DND-41 (cell line): ENCODE measurements at regions not wholly inside any gene's neighbourhood (a gene's known extent, or its start where the extent isn't known, plus 50 kb on each side); places are given as distances from the start of the nearest gene placed in this dataset.

Source experiments
- ATAC-seq: fragments of 200-7000 bp; cut with Tn5 transposase; 3 replicates; pipeline ENCODE4 v1.9.1; 2021; ENCODE audit warnings: low read depth; ENCODE audit not compliant: insufficient read depth
- DNase-seq: peaks from one replicate; pipeline ENCODE4 v3.0.0-alpha.2; 2020
- H2AFZ ChIP-seq: 2 replicates; pipeline ENCODE4 v1.6.0; 2012; ENCODE audit warnings: low read depth, low read length
- H3K27ac ChIP-seq: 2 replicates; pipeline ENCODE4 v1.5.1; 2012; ENCODE audit warnings: low read length, inconsistent platforms
- H3K27me3 ChIP-seq: fragments of 200-600 bp; sonication (generic); 2 replicates; pipeline ENCODE4 v1.6.0; 2012; ENCODE audit warnings: low read length, mild to moderate bottlenecking, inconsistent platforms; ENCODE audit not compliant: insufficient read depth, poor library complexity
- H3K36me3 ChIP-seq: 2 replicates; pipeline ENCODE4 v1.5.1; 2012; ENCODE audit warnings: low read length, inconsistent platforms; ENCODE audit not compliant: insufficient read depth
- H3K4me1 ChIP-seq: 2 replicates; pipeline ENCODE4 v1.5.1; 2012; ENCODE audit warnings: mild to moderate bottlenecking, low read length; ENCODE audit not compliant: insufficient read depth
- H3K4me2 ChIP-seq: 2 replicates; pipeline ENCODE4 v1.6.0; 2012; ENCODE audit warnings: mild to moderate bottlenecking, moderate library complexity, low read length, inconsistent platforms; ENCODE audit not compliant: insufficient read depth
- H3K4me3 ChIP-seq, 2 experiments: fragments of 200-600 bp in 1 of 2; shearing (Covaris generic) in 1 of 2; 2 replicates each; pipeline ENCODE4 v1.5.1; 2012 to 2016; ENCODE audit warnings: inconsistent platforms in 2 of 2, low read length in 2 of 2, mild to moderate bottlenecking in 2 of 2, low read depth in 1 of 2, moderate library complexity in 1 of 2
- H3K79me2 ChIP-seq: 2 replicates; pipeline ENCODE4 v1.6.0; 2012; ENCODE audit warnings: low read length, inconsistent platforms; ENCODE audit not compliant: insufficient read depth
- H3K9ac ChIP-seq: 2 replicates; pipeline ENCODE4 v1.6.0; 2012; ENCODE audit warnings: low read depth, mild to moderate bottlenecking, inconsistent platforms, low read length, moderate library complexity
- H3K9me3 ChIP-seq: 2 replicates; pipeline ENCODE4 v1.5.1; 2012; ENCODE audit warnings: low read length, moderate library complexity, mild to moderate bottlenecking, inconsistent platforms; ENCODE audit not compliant: insufficient read depth, severe bottlenecking
- H4K20me1 ChIP-seq: 2 replicates; pipeline ENCODE4 v1.6.0; 2012; ENCODE audit warnings: low read length; ENCODE audit not compliant: insufficient read depth
- EZH2 ChIP-seq: IDR thresholded peaks from 3 replicates; pipeline ENCODE4 v1.6.1; 2012; ENCODE audit warnings: borderline replicate concordance, low read depth, mild to moderate bottlenecking, moderate library complexity, low read length, inconsistent platforms; ENCODE audit not compliant: severe bottlenecking
- TF ChIP-seq, protein P1 (sequence below): IDR thresholded peaks from 2 replicates; pipeline ENCODE4 v1.5.1; 2012; ENCODE audit warnings: borderline replicate concordance, low read length, moderate library complexity, mild to moderate bottlenecking; ENCODE audit not compliant: poor library complexity, severe bottlenecking; ENCODE audit errors: extremely low read depth

DNA sequence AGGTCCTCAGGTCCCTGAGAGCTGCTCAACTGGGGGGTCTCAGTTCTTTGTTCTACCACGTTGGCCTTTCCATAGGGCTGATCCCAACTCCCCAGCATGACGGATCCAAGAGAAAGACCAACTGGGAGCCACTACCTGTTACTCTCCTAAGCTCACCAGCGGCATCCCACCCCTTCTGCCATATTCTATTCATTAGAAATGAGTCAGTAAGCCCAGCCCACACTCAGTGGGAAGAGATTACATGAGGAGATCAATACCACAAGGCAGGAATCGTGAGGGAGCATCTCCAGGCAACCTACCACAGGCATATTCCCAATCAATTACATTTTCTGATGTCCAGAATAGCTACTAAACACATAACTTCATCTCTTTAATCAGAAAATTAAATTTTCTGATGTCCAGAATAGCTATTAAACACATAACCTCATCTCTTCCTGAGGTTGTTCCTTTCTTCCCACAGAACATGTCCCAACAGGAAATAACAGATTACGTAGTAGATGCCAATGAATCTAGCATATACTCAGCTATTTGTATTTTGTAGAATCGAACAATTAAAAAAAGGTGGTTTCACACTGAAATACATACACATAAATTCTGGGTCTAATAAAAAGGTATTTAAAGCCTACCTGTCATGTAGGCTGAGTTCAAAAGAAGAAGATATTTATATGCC is 708.1 kb upstream of the ARGLU1 start:
- ATAC-seq = no peak
- Histone ChIP-seq H3K4me2 (no peak overlapping the region), H3K27me3 (no peaks in the 10 kb centered on the region), H3K27ac (no peak overlapping the region), H3K4me3 (no peak overlapping the region), H2AFZ (no peak overlapping the region), H4K20me1 (no peaks in the 10 kb centered on the region), H3K36me3 (no peaks in the 10 kb centered on the region), H3K4me1 (peaks cover under 1% of the 10 kb centered on the region; the same call in 1 of the 2 replicates), H3K79me2 (no peaks in the 10 kb centered on the region), H3K9ac (no peak overlapping the region), H3K9me3 (no peaks in the 10 kb centered on the region)
- TF ChIP-seq, protein P1, sequence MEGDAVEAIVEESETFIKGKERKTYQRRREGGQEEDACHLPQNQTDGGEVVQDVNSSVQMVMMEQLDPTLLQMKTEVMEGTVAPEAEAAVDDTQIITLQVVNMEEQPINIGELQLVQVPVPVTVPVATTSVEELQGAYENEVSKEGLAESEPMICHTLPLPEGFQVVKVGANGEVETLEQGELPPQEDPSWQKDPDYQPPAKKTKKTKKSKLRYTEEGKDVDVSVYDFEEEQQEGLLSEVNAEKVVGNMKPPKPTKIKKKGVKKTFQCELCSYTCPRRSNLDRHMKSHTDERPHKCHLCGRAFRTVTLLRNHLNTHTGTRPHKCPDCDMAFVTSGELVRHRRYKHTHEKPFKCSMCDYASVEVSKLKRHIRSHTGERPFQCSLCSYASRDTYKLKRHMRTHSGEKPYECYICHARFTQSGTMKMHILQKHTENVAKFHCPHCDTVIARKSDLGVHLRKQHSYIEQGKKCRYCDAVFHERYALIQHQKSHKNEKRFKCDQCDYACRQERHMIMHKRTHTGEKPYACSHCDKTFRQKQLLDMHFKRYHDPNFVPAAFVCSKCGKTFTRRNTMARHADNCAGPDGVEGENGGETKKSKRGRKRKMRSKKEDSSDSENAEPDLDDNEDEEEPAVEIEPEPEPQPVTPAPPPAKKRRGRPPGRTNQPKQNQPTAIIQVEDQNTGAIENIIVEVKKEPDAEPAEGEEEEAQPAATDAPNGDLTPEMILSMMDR = no peak
- TF ChIP-seq EZH2 = no peak
- DNase-seq = no peak

GRCh38 chr13:107275312-107275711 is 707.4 kb upstream of the ARGLU1 start:
- H3K27ac ChIP-seq = no peak overlapping the region
- no peak overlapping the region for H3K9ac ChIP-seq
- H3K4me1 ChIP-seq = peaks cover 2% of the 10 kb centered on the region; the same call in 1 of the 2 replicates
- no peaks in the 10 kb centered on the region for H3K79me2 ChIP-seq
- no peaks in the 10 kb centered on the region for H4K20me1 ChIP-seq
- no peaks in the 10 kb centered on the region for H3K27me3 ChIP-seq
- ATAC-seq = no peak
- no peak overlapping the region for H3K4me2 ChIP-seq
- H2AFZ ChIP-seq = no peak overlapping the region
- H3K9me3 ChIP-seq = no peaks in the 10 kb centered on the region
- no peaks in the 10 kb centered on the region for H3K36me3 ChIP-seq
- no peak for DNase-seq
- TF ChIP-seq, protein P1 = no peak
- TF ChIP-seq EZH2 = no peak
- no peak overlapping the region for H3K4me3 ChIP-seq

DNA sequence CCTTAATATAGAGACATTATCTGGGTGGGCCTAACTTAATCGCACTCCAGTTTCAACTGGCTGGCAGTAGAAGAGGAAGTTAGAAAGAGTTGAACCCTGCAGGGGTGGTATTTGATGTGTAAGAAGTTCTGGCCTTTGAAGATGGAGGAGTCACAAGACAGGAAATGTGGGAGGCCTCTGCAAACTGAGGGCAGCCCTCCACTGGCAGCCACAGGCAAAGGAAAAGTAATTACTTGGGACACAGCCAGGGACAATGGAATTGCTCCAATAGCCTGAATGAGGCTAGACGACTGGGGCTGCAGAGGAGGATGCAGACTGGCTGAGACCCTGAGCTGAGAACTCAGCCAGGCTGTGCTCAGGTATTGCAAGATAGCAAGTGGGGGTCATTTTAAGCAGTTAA is 703.3 kb upstream of the ARGLU1 start:
- no peak overlapping the region for H3K9ac ChIP-seq
- H3K4me3 ChIP-seq = no peak overlapping the region
- no peak overlapping the region for H3K27ac ChIP-seq
- no peaks in the 10 kb centered on the region for H4K20me1 ChIP-seq
- no peak overlapping the region for H2AFZ ChIP-seq
- peaks cover 2% of the 10 kb centered on the region; the same call in 1 of the 2 replicates for H3K4me1 ChIP-seq
- H3K9me3 ChIP-seq = no peaks in the 10 kb centered on the region
- H3K4me2 ChIP-seq = no peak overlapping the region
- no peaks in the 10 kb centered on the region for H3K79me2 ChIP-seq
- TF ChIP-seq, protein P1 = no peak
- no peak for TF ChIP-seq EZH2
- peak; percentile 62 for ATAC-seq
- peak; percentile 15 for DNase-seq
- H3K27me3 ChIP-seq = no peaks in the 10 kb centered on the region
- H3K36me3 ChIP-seq = no peaks in the 10 kb centered on the region

GRCh38 chr13:107266657-107267056 is 698.7 kb upstream of the ARGLU1 start:
- no peak for ATAC-seq
- Histone ChIP-seq H3K36me3 (no peaks in the 10 kb centered on the region), H4K20me1 (no peaks in the 10 kb centered on the region), H3K9me3 (no peaks in the 10 kb centered on the region), H3K9ac (no peak overlapping the region), H3K27ac (no peak overlapping the region), H3K79me2 (no peaks in the 10 kb centered on the region), H2AFZ (no peak overlapping the region), H3K27me3 (no peaks in the 10 kb centered on the region), H3K4me2 (no peak overlapping the region), H3K4me1 (peaks cover 2% of the 10 kb centered on the region; the same call in 1 of the 2 replicates), H3K4me3 (no peak overlapping the region)
- no peak for DNase-seq
- TF ChIP-seq, protein P1 = no peak
- TF ChIP-seq EZH2 = no peak
